HFFc6 (cell line): ENCODE measurements at regions not wholly inside any gene's neighbourhood (a gene's known extent, or its start where the extent isn't known, plus 50 kb on each side); places are given as distances from the start of the nearest gene placed in this dataset.

ENCODE experiments used
- DNase-seq: peaks from one replicate; pipeline ENCODE4 v3.0.0-alpha.2; 2018
- H3K27ac Mint-ChIP-seq: 2 replicates; pipeline ENCODE4 v1.8.0; 2020; ENCODE audit warnings: mild to moderate bottlenecking, mixed read lengths
- H3K27me3 Mint-ChIP-seq: 2 replicates; pipeline ENCODE4 v1.8.0; 2021; ENCODE audit warnings: mild to moderate bottlenecking, moderate library complexity, mixed read lengths; ENCODE audit not compliant: insufficient read depth
- H3K36me3 Mint-ChIP-seq: 2 replicates; pipeline ENCODE4 v1.8.0; 2021; ENCODE audit warnings: low read depth, mixed read lengths
- H3K4me1 Mint-ChIP-seq: 2 replicates; pipeline ENCODE4 v1.8.0; 2020; ENCODE audit warnings: low read depth, mixed read lengths
- H3K4me3 Mint-ChIP-seq: 2 replicates; pipeline ENCODE4 v1.8.0; 2020; ENCODE audit warnings: mild to moderate bottlenecking, moderate library complexity, mixed read lengths
- H3K9me3 Mint-ChIP-seq: 2 replicates; pipeline ENCODE4 v1.8.0; 2020; ENCODE audit warnings: mild to moderate bottlenecking, mixed read lengths
- TF ChIP-seq, protein P1 (sequence below): fragments of 200-600 bp; sonication (generic); IDR thresholded peaks from 2 replicates; pipeline ENCODE4 v1.5.0; 2021; ENCODE audit warnings: antibody characterized with exemption, mild to moderate bottlenecking

GRCh38 chr2:180871649-180872048, 108.8 kb upstream of the UBE2E3 start:
- Mint-ChIP-seq H3K4me1 (peaks cover 27% of the 10 kb centered on the region), H3K4me3 (no peak overlapping the region), H3K9me3 (peaks cover under 1% of the 10 kb centered on the region; the same call in 1 of the 2 replicates), H3K27ac (no peak overlapping the region), H3K27me3 (peaks cover 3% of the 10 kb centered on the region; the same call in 1 of the 2 replicates), H3K36me3 (peaks cover 1% of the 10 kb centered on the region; the same call in 1 of the 2 replicates)
- TF ChIP-seq, protein P1, sequence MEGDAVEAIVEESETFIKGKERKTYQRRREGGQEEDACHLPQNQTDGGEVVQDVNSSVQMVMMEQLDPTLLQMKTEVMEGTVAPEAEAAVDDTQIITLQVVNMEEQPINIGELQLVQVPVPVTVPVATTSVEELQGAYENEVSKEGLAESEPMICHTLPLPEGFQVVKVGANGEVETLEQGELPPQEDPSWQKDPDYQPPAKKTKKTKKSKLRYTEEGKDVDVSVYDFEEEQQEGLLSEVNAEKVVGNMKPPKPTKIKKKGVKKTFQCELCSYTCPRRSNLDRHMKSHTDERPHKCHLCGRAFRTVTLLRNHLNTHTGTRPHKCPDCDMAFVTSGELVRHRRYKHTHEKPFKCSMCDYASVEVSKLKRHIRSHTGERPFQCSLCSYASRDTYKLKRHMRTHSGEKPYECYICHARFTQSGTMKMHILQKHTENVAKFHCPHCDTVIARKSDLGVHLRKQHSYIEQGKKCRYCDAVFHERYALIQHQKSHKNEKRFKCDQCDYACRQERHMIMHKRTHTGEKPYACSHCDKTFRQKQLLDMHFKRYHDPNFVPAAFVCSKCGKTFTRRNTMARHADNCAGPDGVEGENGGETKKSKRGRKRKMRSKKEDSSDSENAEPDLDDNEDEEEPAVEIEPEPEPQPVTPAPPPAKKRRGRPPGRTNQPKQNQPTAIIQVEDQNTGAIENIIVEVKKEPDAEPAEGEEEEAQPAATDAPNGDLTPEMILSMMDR: no peak
- no peak for DNase-seq

DNA sequence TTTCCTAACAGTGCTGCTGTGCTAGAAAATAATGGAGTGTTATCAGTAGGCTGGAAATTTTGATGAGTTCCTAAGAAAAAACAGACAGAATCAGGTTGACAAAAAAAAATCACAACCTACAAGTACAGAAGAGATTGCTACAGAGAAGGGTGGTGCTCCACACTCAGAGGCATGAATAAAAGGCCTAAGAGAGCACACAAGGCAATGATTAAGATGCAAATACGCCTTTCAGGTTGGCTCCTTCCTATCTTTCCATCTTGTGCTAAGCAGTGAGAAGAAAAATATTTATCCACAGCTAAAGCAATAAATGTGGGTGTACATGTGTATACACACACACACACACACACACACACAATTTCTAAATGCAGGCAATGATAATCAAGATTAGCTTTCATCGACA, 130.6 kb upstream of the UBE2E3 start:
- H3K27me3 Mint-ChIP-seq: no peaks in the 10 kb centered on the region
- DNase-seq: no peak
- TF ChIP-seq, protein P1: no peak
- H3K36me3 Mint-ChIP-seq: no peaks in the 10 kb centered on the region
- no peaks in the 10 kb centered on the region for H3K9me3 Mint-ChIP-seq
- no peaks in the 10 kb centered on the region for H3K4me1 Mint-ChIP-seq
- H3K4me3 Mint-ChIP-seq: no peak overlapping the region
- no peak overlapping the region for H3K27ac Mint-ChIP-seq

- Mint-ChIP-seq H3K9me3 (no peaks in the 10 kb centered on the region), H3K27me3 (no peaks in the 10 kb centered on the region), H3K4me1 (no peaks in the 10 kb centered on the region), H3K4me3 (no peak overlapping the region), H3K36me3 (no peaks in the 10 kb centered on the region), H3K27ac (no peak overlapping the region)
- no peak for DNase-seq
- TF ChIP-seq, protein P1: no peak
Observed at GRCh38 chr2:180848393-180848792, 132.0 kb upstream of the UBE2E3 start.

DNA sequence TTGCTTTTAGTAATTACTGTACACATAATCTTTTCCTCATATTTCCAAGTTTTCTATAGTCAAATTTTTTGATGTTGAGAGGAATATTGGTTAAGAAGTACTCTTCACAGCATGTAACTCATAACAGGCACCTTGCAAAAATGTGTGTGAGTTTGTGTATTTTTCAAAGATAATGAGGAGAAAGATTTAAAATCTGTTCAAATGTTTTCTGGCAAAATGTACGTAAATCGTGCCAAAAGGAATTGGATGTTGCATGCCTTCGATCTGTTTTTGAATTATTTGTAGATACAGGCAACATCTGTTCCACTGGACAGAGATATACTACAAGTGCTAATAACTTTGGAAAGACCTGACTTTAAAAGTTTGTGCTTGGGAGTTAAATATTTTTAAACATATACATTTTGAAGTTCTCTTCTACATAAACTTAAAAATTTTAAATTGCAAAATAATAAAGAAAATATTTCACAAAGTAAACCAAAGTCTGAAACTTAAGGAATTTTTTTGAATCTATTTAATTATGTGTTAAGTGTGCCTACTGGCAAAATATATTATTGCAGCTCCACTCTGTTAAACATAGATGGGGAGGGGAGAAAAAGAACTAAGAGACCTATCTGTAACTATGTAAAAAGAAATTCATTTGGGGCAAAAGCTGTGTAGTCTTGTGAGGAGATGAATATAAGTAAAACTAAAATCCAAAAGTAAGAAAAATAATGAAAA, 133.5 kb upstream of the UBE2E3 start:
- Mint-ChIP-seq H3K36me3 (no peaks in the 10 kb centered on the region), H3K4me1 (no peaks in the 10 kb centered on the region), H3K27me3 (no peaks in the 10 kb centered on the region), H3K4me3 (no peak overlapping the region), H3K9me3 (no peaks in the 10 kb centered on the region), H3K27ac (no peak overlapping the region)
- TF ChIP-seq, protein P1: peak; percentile 61
- DNase-seq: no peak

GRCh38 chr2:180842461-180842860, 137.9 kb upstream of the UBE2E3 start:
- no peak for DNase-seq
- Mint-ChIP-seq H3K9me3 (no peaks in the 10 kb centered on the region), H3K4me1 (no peaks in the 10 kb centered on the region), H3K4me3 (no peak overlapping the region), H3K36me3 (no peaks in the 10 kb centered on the region), H3K27ac (no peak overlapping the region), H3K27me3 (no peaks in the 10 kb centered on the region)
- TF ChIP-seq, protein P1: no peak
